Suprapubic skin (tissue), 4 donors: ENCODE measurements at regions not wholly inside any gene's neighbourhood (a gene's known extent, or its start where the extent isn't known, plus 50 kb on each side); places are given as distances from the start of the nearest gene placed in this dataset.

ENCODE experiments used
- CTCF ChIP-seq, 2 donors: fragments of 200-600 bp in 1 of 2; fragments of 450-650 bp in 1 of 2; sonication (generic) in 1 of 2; IDR thresholded peaks; one replicate each; pipeline ENCODE4 v1.5.1; 2016 to 2019; ENCODE audit warnings: antibody characterized with exemption in 2 of 2, mild to moderate bottlenecking in 1 of 2, moderate library complexity in 1 of 2
- EP300 ChIP-seq: sonication (generic); formaldehyde crosslinking; IDR thresholded peaks from one replicate; pipeline ENCODE4 v1.6.1; 2017; ENCODE audit warnings: antibody characterized with exemption
- POLR2A ChIP-seq, 2 donors: fragments of 450-650 bp; IDR thresholded peaks; one replicate each; pipeline ENCODE4 v1.6.1; 2017; ENCODE audit warnings: antibody characterized with exemption in 2 of 2, mild to moderate bottlenecking in 2 of 2, moderate library complexity in 2 of 2
- POLR2AphosphoS5 ChIP-seq, 3 donors: sonication (generic); formaldehyde crosslinking; IDR thresholded peaks; one replicate each; pipeline ENCODE4 v1.6.1; 2017; ENCODE audit warnings: antibody characterized with exemption in 3 of 3

- no peak for TF ChIP-seq POLR2A (IDR thresholded peaks at IDR 0.05)
- no peak for TF ChIP-seq CTCF (IDR thresholded peaks at IDR 0.05)
- no peak for TF ChIP-seq EP300
- no peak for TF ChIP-seq POLR2AphosphoS5 (IDR thresholded peaks at IDR 0.05)
Observed at GRCh38 chr14:38948171-38948570, 154.9 kb downstream of the SEC23A start.
